ENCODE measurements at regions not wholly inside any gene's neighbourhood (a gene's known extent, or its start where the extent isn't known, plus 50 kb on each side); places are given as distances from the start of the nearest gene placed in this dataset.
A peak's percentile ranks its signal among the peaks of the same experiment; 100 is the strongest.

DNA sequence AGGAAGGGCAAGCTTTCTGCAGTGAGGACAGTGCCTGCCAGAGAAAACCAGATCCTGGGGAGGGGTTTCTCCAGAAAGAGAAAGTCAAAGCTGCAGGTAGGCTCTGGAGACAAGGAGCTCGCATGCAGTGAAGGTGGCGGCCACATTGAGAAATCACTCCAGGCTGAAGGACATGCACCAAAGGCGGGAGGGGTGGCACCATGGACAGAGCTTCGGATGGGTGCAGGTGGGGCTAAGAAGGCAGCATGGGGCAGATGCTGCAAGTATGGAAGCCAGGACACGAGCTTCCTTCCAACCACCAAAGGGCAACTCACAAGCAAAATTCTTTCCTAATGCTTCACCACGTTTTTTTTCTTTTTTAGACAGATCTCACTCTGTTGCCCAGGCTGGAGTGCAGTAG is 104.4 kb upstream of the SLC35G4 start:
- Histone ChIP-seq H3K27me3 (ENCODE audit: insufficient read depth, poor library complexity, severe bottlenecking) (no peaks in the 10 kb centered on the region), H3K27ac (ENCODE audit: poor library complexity, severe bottlenecking) (no peak overlapping the region), H3K9me3 (ENCODE audit: severe bottlenecking) (no peaks in the 10 kb centered on the region), H3K4me3 (ENCODE audit: severe bottlenecking) (no peak overlapping the region), H3K4me1 (ENCODE audit: insufficient read depth, poor library complexity, severe bottlenecking) (peaks cover 9% of the 10 kb centered on the region), H3K36me3 (ENCODE audit: low read depth) (no peaks in the 10 kb centered on the region)
- DNase-seq (ENCODE audit: low spot score), result no peak
- ATAC-seq (ENCODE audit: low read depth), result no peak
- no peak for TF ChIP-seq CTCF (IDR thresholded peaks at IDR 0.05; ENCODE audit: poor library complexity, severe bottlenecking)

GRCh38 chr18:11502368-11502767 is 107.0 kb upstream of the SLC35G4 start:
- H3K4me1 ChIP-seq (ENCODE audit: insufficient read depth, poor library complexity, severe bottlenecking), result peaks cover 23% of the 10 kb centered on the region
- H3K36me3 ChIP-seq (ENCODE audit: low read depth), result no peaks in the 10 kb centered on the region
- H3K27me3 ChIP-seq (ENCODE audit: insufficient read depth, poor library complexity, severe bottlenecking), result no peaks in the 10 kb centered on the region
- no peak overlapping the region for H3K27ac ChIP-seq (ENCODE audit: poor library complexity, severe bottlenecking)
- no peak for DNase-seq (ENCODE audit: low spot score)
- no peaks in the 10 kb centered on the region for H3K9me3 ChIP-seq (ENCODE audit: severe bottlenecking)
- no peak for TF ChIP-seq CTCF (IDR thresholded peaks at IDR 0.05; ENCODE audit: poor library complexity, severe bottlenecking)
- no peak for ATAC-seq (ENCODE audit: low read depth)
- H3K4me3 ChIP-seq (ENCODE audit: severe bottlenecking), result no peak overlapping the region

GRCh38 chr18:11501352-11501751 is 108.0 kb upstream of the SLC35G4 start:
- no peak for TF ChIP-seq CTCF (IDR thresholded peaks at IDR 0.05; ENCODE audit: poor library complexity, severe bottlenecking)
- no peak overlapping the region for H3K4me3 ChIP-seq (ENCODE audit: severe bottlenecking)
- peak overlapping the region; percentile 76 for H3K27ac ChIP-seq (ENCODE audit: poor library complexity, severe bottlenecking)
- no peaks in the 10 kb centered on the region for H3K27me3 ChIP-seq (ENCODE audit: insufficient read depth, poor library complexity, severe bottlenecking)
- no peaks in the 10 kb centered on the region for H3K36me3 ChIP-seq (ENCODE audit: low read depth)
- ATAC-seq (ENCODE audit: low read depth) (no peak), DNase-seq (ENCODE audit: low spot score) (no peak)
- H3K4me1 ChIP-seq (ENCODE audit: insufficient read depth, poor library complexity, severe bottlenecking), result peaks cover 23% of the 10 kb centered on the region
- no peaks in the 10 kb centered on the region for H3K9me3 ChIP-seq (ENCODE audit: severe bottlenecking)

DNA sequence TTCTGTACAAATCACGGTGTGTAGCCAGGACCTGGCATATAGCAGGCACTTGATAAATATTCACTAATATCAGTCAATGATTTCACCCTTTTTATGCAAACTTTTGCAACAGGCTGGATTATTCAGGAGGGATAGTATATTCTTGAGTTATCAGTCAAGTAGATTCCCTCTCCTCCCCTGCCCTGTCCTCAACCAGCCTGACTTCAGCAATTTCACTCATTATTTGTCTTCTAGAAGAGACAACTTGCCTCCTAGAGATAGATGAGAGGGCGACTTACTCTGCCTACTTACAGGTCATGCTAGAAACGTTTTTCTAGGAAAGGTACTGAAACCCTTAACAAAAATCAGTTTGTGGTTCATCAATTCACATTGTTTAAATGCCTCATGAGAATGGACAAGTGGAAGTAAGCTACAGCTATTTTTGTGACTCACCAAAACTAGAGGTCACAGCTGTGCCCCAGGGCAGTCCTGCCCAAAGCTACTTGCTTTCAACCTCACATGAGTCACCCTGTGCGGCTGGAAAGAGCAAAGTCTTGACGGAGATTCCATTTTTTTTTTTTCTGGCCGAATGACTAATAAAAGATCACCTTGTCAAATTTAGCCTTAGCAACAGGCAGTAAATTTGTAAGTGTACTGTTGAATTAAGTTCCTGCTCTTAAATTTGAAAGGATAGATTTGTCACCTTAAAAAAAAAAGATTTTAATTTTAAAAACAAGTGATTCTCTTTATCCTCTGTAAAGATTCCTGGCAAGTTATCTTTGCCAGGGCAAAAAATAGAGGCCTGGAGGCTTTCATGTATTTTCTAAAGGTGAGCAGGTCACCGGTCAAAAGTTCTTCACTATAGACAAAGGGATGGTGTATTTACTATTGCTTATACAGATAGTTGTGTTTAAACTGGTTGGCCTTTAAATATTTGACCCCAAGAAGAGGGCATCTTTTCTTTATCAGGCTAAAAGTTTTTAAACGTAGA is 109.0 kb upstream of the SLC35G4 start:
- Histone ChIP-seq H3K36me3 (ENCODE audit: low read depth) (no peaks in the 10 kb centered on the region), H3K4me1 (ENCODE audit: insufficient read depth, poor library complexity, severe bottlenecking) (peaks cover 23% of the 10 kb centered on the region), H3K9me3 (ENCODE audit: severe bottlenecking) (no peaks in the 10 kb centered on the region), H3K4me3 (ENCODE audit: severe bottlenecking) (no peak overlapping the region), H3K27me3 (ENCODE audit: insufficient read depth, poor library complexity, severe bottlenecking) (no peaks in the 10 kb centered on the region), H3K27ac (ENCODE audit: poor library complexity, severe bottlenecking) (peak overlapping the region; percentile 76)
- DNase-seq (ENCODE audit: low spot score) (peak; percentile 98), ATAC-seq (ENCODE audit: low read depth) (peak; percentile 97)
- no peak for TF ChIP-seq CTCF (IDR thresholded peaks at IDR 0.05; ENCODE audit: poor library complexity, severe bottlenecking)

DNA sequence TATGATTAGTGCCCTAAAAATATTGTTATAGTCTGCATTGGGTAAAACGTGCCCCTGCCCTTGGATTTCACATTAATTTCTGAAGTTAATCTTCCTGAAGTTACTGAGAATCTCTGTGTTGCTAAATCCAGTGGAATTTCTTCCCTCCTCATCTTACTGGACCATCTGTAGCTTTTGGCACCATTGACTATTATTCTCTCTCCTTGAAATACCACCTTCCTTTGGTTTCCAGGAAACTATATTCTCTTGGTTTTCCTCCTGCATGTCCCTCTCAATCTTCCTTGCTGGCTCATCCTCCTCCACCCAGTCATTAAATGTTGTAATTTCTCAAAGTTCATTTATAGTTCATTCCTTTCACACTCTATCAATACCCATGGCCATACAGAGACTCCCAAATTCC is 110.6 kb upstream of the SLC35G4 start:
- H3K36me3 ChIP-seq (ENCODE audit: low read depth), result no peaks in the 10 kb centered on the region
- no peak for TF ChIP-seq CTCF (IDR thresholded peaks at IDR 0.05; ENCODE audit: poor library complexity, severe bottlenecking)
- ATAC-seq (ENCODE audit: low read depth), result no peak
- no peak for DNase-seq (ENCODE audit: low spot score)
- no peaks in the 10 kb centered on the region for H3K9me3 ChIP-seq (ENCODE audit: severe bottlenecking)
- peak overlapping the region; percentile 76 for H3K27ac ChIP-seq (ENCODE audit: poor library complexity, severe bottlenecking)
- no peaks in the 10 kb centered on the region for H3K27me3 ChIP-seq (ENCODE audit: insufficient read depth, poor library complexity, severe bottlenecking)
- H3K4me3 ChIP-seq (ENCODE audit: severe bottlenecking), result no peak overlapping the region
- peaks cover 30% of the 10 kb centered on the region for H3K4me1 ChIP-seq (ENCODE audit: insufficient read depth, poor library complexity, severe bottlenecking)
